Spleen (tissue), 11 donors: ENCODE measurements at regions not wholly inside any gene's neighbourhood (a gene's known extent, or its start where the extent isn't known, plus 50 kb on each side); places are given as distances from the start of the nearest gene placed in this dataset.

Experiments
- DNase-seq: peaks from one replicate; pipeline ENCODE4 v3.0.0-alpha.2; 2020
- H3K27ac ChIP-seq, 8 donors: fragments of 200-600 bp; sonication (generic) in 7 of 8; 1 replicate in 4 of 8; 2 replicates in 4 of 8; pipeline versions ENCODE4 v1.5.0 to v1.8.0; 2016 to 2021; ENCODE audit warnings: inconsistent platforms in 4 of 8, mild to moderate bottlenecking in 4 of 8, moderate library complexity in 1 of 8
- H3K27me3 ChIP-seq, 7 donors: fragments of 200-600 bp; sonication (generic) in 6 of 7; replicated peaks in 1 of 7; 1 replicate in 4 of 7; 2 replicates in 3 of 7; pipeline versions ENCODE4 v1.5.0 to v1.8.0; 2016 to 2021; ENCODE audit warnings: inconsistent platforms in 3 of 7, mild to moderate bottlenecking in 1 of 7
- H3K36me3 ChIP-seq, 6 donors: fragments of 200-600 bp; sonication (generic) in 5 of 6; 1 replicate in 4 of 6; 2 replicates in 2 of 6; pipeline versions ENCODE4 v1.5.0 to v1.8.0; 2016 to 2021; ENCODE audit warnings: inconsistent platforms in 2 of 6
- H3K4me1 ChIP-seq, 6 donors: fragments of 200-600 bp; sonication (generic) in 5 of 6; 1 replicate in 3 of 6; 2 replicates in 3 of 6; pipeline versions ENCODE4 v1.5.0 to v1.8.0; 2016 to 2021; ENCODE audit warnings: inconsistent platforms in 3 of 6
- H3K4me3 ChIP-seq, 8 donors: fragments of 200-600 bp; sonication (generic) in 7 of 8; 1 replicate in 4 of 8; 2 replicates in 4 of 8; pipeline versions ENCODE4 v1.5.0 to v1.8.0; 2016 to 2021; ENCODE audit warnings: inconsistent platforms in 4 of 8, mild to moderate bottlenecking in 4 of 8, moderate library complexity in 2 of 8
- H3K9me3 ChIP-seq, 8 donors: fragments of 200-600 bp; sonication (generic) in 7 of 8; 1 replicate in 4 of 8; 2 replicates in 4 of 8; pipeline versions ENCODE4 v1.5.0 to v1.8.0; 2016 to 2021; ENCODE audit warnings: inconsistent platforms in 4 of 8
- CTCF ChIP-seq, 11 experiments: fragments of 200-600 bp in 7 of 11; fragments of 450-650 bp in 4 of 11; sonication (generic) in 4 of 11; IDR thresholded peaks in 8 of 11; conservative IDR thresholded peaks in 3 of 11; 1 replicate in 7 of 11; 2 replicates in 4 of 11; pipeline versions ENCODE4 v1.4.0 to v1.8.0; 2016 to 2021; ENCODE audit warnings: antibody characterized with exemption in 11 of 11, inconsistent platforms in 4 of 11, mild to moderate bottlenecking in 1 of 11
- POLR2A ChIP-seq, 3 donors: fragments of 450-650 bp; IDR thresholded peaks; one replicate each; pipeline ENCODE4 v1.5.1; 2017; ENCODE audit warnings: antibody characterized with exemption in 3 of 3, mild to moderate bottlenecking in 1 of 3
- POLR2AphosphoS5 ChIP-seq, 3 donors: sonication (generic); formaldehyde crosslinking; IDR thresholded peaks; one replicate each; pipeline ENCODE4 v1.5.1; 2017; ENCODE audit warnings: antibody characterized with exemption in 3 of 3
- WGBS, 5 donors: extraction: QIAGEN DNeasy Blood & Tissue Kit in 3 of 5; methylation state at CpG; one replicate each; pipeline versions ENCODE4 v1.1.5 to v1.1.7; 2013 to 2018; 5-methylcytosine and 5-hydroxymethylcytosine counted together
- intact Hi-C: fragments of 100-400 bp; cut with DNase I; formaldehyde crosslinking; loops from one replicate; pipeline ENCODE4 v1.15.0; 2023; ENCODE audit warnings: low total_unique reads
- donor health status: healthy with polysubstance abuse.
- donor health status: DM: no; HTN: no; CAD: no; lungs with moderate emphysema.
- donor health status: DM: no; HTN: no; CAD: no.
- donor health status: Bipolar disorder and iron deficiency.
- donor health status: healthy.
- donor health status: DM: no; HTN: no; CAD: no.
- donor health status: DM: yes; HTN: yes; CAD: no.

DNA sequence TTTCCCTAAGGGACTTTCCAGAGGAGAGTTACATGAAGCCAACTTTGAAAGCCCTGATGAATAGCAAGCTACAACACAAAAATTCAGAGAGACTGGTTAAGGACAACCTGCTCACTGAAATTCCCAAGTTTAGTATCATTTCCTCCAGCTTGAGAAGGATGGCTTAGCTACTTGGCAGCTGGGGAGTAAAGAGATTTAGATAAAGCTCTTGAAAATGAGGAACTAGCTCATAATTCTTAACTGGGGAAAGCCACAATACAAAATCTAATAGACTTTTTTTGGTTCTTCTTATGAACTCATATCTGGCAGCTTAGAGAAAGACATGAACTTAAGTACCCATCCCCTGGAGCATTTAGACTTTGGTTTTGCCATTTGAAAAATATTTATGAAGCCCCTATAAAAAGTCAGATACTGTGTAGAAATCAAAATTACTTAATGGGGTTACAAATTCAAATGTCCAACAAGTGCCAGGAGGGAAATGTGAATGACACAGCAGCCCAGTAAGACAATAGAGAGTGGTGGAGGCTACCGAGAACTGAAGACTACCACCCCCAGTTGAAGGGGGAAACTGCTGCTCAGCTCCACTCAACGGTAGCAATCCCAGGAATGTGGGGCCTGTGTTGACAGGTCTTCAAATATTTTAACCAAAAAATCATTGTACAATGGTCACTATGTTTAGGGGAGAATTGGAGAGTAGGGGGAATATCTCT lies 79.4 kb upstream of the ADRB2 start:
- no peaks in the 10 kb centered on the region for H3K36me3 ChIP-seq
- H3K4me1 ChIP-seq, result peaks cover 11 to 56% (median 33%) of the 10 kb centered on the region in 6 donors
- no peak for DNase-seq
- TF ChIP-seq POLR2A (IDR thresholded peaks at IDR 0.05), result no peak
- TF ChIP-seq POLR2AphosphoS5 (IDR thresholded peaks at IDR 0.05), result no peak
- TF ChIP-seq CTCF (IDR thresholded peaks at IDR 0.05 in 8 of 11, conservative IDR thresholded peaks at IDR 0.05 in 3 of 11), result no peak
- no peaks in the 10 kb centered on the region for H3K9me3 ChIP-seq
- intact Hi-C loops, result loop anchor here (10.0 kb wide), 2 partner anchors 88 to 208 kb away; no protein-coding TSS in a partner anchor
- 12 to 24% (median 18%) methylated on average over 2 of the region's 2 CpGs for WGBS, 5 donors
- H3K4me3 ChIP-seq, result no peak overlapping the region
- H3K27me3 ChIP-seq, result no peaks in the 10 kb centered on the region
- H3K27ac ChIP-seq, result peak overlapping the region in 4 of 8 donors; percentile 14 to 74 (median 38)

GRCh38 chr5:148747536-148747906 lies 78.9 kb upstream of the ADRB2 start:
- WGBS, 5 donors, result 42 to 58% (median 55%) methylated on average over 2 of the region's 2 CpGs
- no peak for DNase-seq
- peaks cover 11 to 56% (median 33%) of the 10 kb centered on the region in 6 donors for H3K4me1 ChIP-seq
- peak overlapping the region in 4 of 8 donors; percentile 14 to 74 (median 38) for H3K27ac ChIP-seq
- H3K9me3 ChIP-seq, result peaks cover 0 to 3% (median 0%) of the 10 kb centered on the region in 8 donors
- H3K4me3 ChIP-seq, result no peak overlapping the region
- intact Hi-C loops, result loop anchor here (10.0 kb wide), 2 partner anchors 87 to 207 kb away; no protein-coding TSS in a partner anchor
- H3K36me3 ChIP-seq, result no peaks in the 10 kb centered on the region
- no peak for TF ChIP-seq POLR2AphosphoS5 (IDR thresholded peaks at IDR 0.05)
- no peak for TF ChIP-seq CTCF (IDR thresholded peaks at IDR 0.05 in 8 of 11, conservative IDR thresholded peaks at IDR 0.05 in 3 of 11)
- no peak for TF ChIP-seq POLR2A (IDR thresholded peaks at IDR 0.05)
- no peaks in the 10 kb centered on the region for H3K27me3 ChIP-seq

GRCh38 chr5:148748702-148749392 lies 77.6 kb upstream of the ADRB2 start:
- Histone ChIP-seq H3K27me3 (no peaks in the 10 kb centered on the region), H3K4me3 (no peak overlapping the region), H3K9me3 (peaks cover 0 to 5% (median 0%) of the 10 kb centered on the region in 8 donors), H3K36me3 (no peaks in the 10 kb centered on the region), H3K4me1 (peaks cover 11 to 56% (median 33%) of the 10 kb centered on the region in 6 donors), H3K27ac (peak overlapping the region in 6 of 8 donors; percentile 34 to 74 (median 58))
- intact Hi-C loops, result loop anchor here (10.0 kb wide), 2 partner anchors 86 to 206 kb away; no protein-coding TSS in a partner anchor
- no peak for TF ChIP-seq POLR2AphosphoS5 (IDR thresholded peaks at IDR 0.05)
- no peak for TF ChIP-seq CTCF (IDR thresholded peaks at IDR 0.05 in 8 of 11, conservative IDR thresholded peaks at IDR 0.05 in 3 of 11)
- no peak for TF ChIP-seq POLR2A (IDR thresholded peaks at IDR 0.05)
- DNase-seq, result no peak
- 39 to 66% (median 55%) methylated on average over 4 of the region's 4 CpGs for WGBS, 5 donors

GRCh38 chr5:148750614-148751013 lies 75.8 kb upstream of the ADRB2 start:
- Histone ChIP-seq H3K36me3 (no peaks in the 10 kb centered on the region), H3K4me3 (peak overlapping the region in 1 of 8 donors; percentile 6), H3K27ac (peak overlapping the region in 3 of 8 donors; percentile 2 to 74 (median 4)), H3K27me3 (no peaks in the 10 kb centered on the region), H3K4me1 (peaks cover 11 to 56% (median 33%) of the 10 kb centered on the region in 6 donors), H3K9me3 (peaks cover 0 to 20% (median 11%) of the 10 kb centered on the region in 8 donors)
- no peak for DNase-seq
- intact Hi-C loops, result no loop called here
- WGBS, 5 donors, result 20 to 37% (median 23%) methylated on average over 5 of the region's 5 CpGs
- no peak for TF ChIP-seq CTCF (IDR thresholded peaks at IDR 0.05 in 8 of 11, conservative IDR thresholded peaks at IDR 0.05 in 3 of 11)
- TF ChIP-seq POLR2AphosphoS5 (IDR thresholded peaks at IDR 0.05), result peak in 2 of 3 donors; percentile 55 to 66
